Adrenal gland (tissue), 9 donors: ENCODE measurements at regions not wholly inside any gene's neighbourhood (a gene's known extent, or its start where the extent isn't known, plus 50 kb on each side); places are given as distances from the start of the nearest gene placed in this dataset.

Experiments
- DNase-seq, 7 donors: peaks; one replicate each; pipeline ENCODE4 v3.0.0-alpha.2; 2019 to 2020
- H3K27ac ChIP-seq, 5 donors: fragments of 200-600 bp; sonication (generic) in 4 of 5; 1 replicate in 3 of 5; 2 replicates in 2 of 5; pipeline versions ENCODE4 v1.5.1 to v1.8.0; 2016 to 2020; ENCODE audit warnings: mild to moderate bottlenecking in 1 of 5
- H3K27me3 ChIP-seq: fragments of 200-600 bp; 2 replicates; pipeline ENCODE4 v1.8.0; 2021
- H3K36me3 ChIP-seq, 2 donors: fragments of 200-600 bp; replicated peaks in 1 of 2; 1 replicate in 1 of 2; 2 replicates in 1 of 2; pipeline versions ENCODE4 v1.5.1 to v1.8.0; 2018 to 2022
- H3K4me1 ChIP-seq, 2 donors: fragments of 200-600 bp; replicated peaks in 1 of 2; 1 replicate in 1 of 2; 2 replicates in 1 of 2; pipeline versions ENCODE4 v1.5.1 to v1.8.0; 2018 to 2021
- H3K4me3 ChIP-seq, 4 donors: fragments of 200-600 bp; sonication (generic) in 3 of 4; one replicate each; pipeline ENCODE4 v1.5.1; 2016 to 2018
- H3K9me3 ChIP-seq, 3 donors: fragments of 200-600 bp; sonication (generic) in 1 of 3; replicated peaks in 1 of 3; 1 replicate in 2 of 3; 2 replicates in 1 of 3; pipeline versions ENCODE4 v1.5.1 to v1.8.0; 2016 to 2021
- CTCF ChIP-seq, 6 experiments: fragments of 450-650 bp in 4 of 6; fragments of 200-600 bp in 2 of 6; sonication (generic) in 1 of 6; IDR thresholded peaks; 1 replicate in 5 of 6; 2 replicates in 1 of 6; pipeline versions ENCODE4 v1.5.1 to v1.8.0; 2016 to 2021; ENCODE audit warnings: antibody characterized with exemption in 6 of 6, mild to moderate bottlenecking in 2 of 6, moderate library complexity in 1 of 6
- POLR2A ChIP-seq, 2 donors: fragments of 450-650 bp; IDR thresholded peaks; one replicate each; pipeline ENCODE4 v1.6.1; 2017; ENCODE audit warnings: antibody characterized with exemption in 2 of 2, mild to moderate bottlenecking in 2 of 2, moderate library complexity in 1 of 2
- WGBS, 4 donors: extraction: QIAGEN DNeasy Blood & Tissue Kit in 2 of 4; methylation state at CpG; one replicate each; pipeline versions ENCODE4 v1.1.5 to v1.1.7; 2013 to 2017; 5-methylcytosine and 5-hydroxymethylcytosine counted together
- intact Hi-C, 2 donors: fragments of 100-400 bp; cut with DNase I; formaldehyde crosslinking; loops; one replicate each; pipeline versions ENCODE4 v1.14.1 to v1.15.0; 2022 to 2023
- donor health status: healthy with polysubstance abuse.
- donor health status: Bipolar disorder and iron deficiency.
- donor health status: DM: yes; HTN: yes; CAD: no.
- donor health status: DM: no; HTN: no; CAD: no.
- donor health status: DM: no; HTN: no; CAD: no.

- Histone ChIP-seq H3K9me3 (no peaks in the 10 kb centered on the region), H3K4me3 (no peak overlapping the region), H3K36me3 (no peaks in the 10 kb centered on the region), H3K4me1 (no peaks in the 10 kb centered on the region), H3K27ac (no peak overlapping the region), H3K27me3 (no peaks in the 10 kb centered on the region)
- no peak for TF ChIP-seq CTCF (IDR thresholded peaks at IDR 0.05)
- TF ChIP-seq POLR2A (IDR thresholded peaks at IDR 0.05), result no peak
- intact Hi-C loops, result no loop called here
- WGBS, 4 donors, result 69 to 82% (median 76%) methylated on average over 5 of the region's 5 CpGs
- DNase-seq, result no peak
Measured at GRCh38 chr5:100423330-100423729, 111.8 kb upstream of the FAM174A start.

DNA sequence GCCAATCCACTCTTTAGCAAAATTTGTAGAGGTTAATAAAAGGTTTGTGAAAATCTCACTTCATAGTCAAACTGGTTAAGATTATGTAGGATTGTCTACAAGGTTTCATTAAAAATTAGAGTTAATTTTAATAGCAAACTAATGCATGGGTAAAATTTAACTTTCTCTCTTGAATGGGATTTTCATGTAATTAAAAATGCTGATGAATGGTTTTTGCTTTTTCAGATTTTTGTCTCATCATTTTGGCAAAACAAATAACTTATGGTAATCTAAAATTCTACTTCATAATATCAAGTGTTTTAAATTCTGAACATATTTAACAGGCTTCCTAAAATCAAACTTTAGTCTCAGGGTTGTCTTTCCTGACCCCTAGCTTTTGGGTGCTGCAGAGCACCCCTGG, 113.8 kb upstream of the FAM174A start:
- no peak for DNase-seq
- TF ChIP-seq CTCF (IDR thresholded peaks at IDR 0.05), result no peak
- no peak for TF ChIP-seq POLR2A (IDR thresholded peaks at IDR 0.05)
- Histone ChIP-seq H3K4me3 (no peak overlapping the region), H3K27me3 (no peaks in the 10 kb centered on the region), H3K9me3 (no peaks in the 10 kb centered on the region), H3K4me1 (no peaks in the 10 kb centered on the region), H3K36me3 (no peaks in the 10 kb centered on the region), H3K27ac (no peak overlapping the region)
- intact Hi-C loops, result no loop called here

GRCh38 chr5:100418231-100418630, 116.9 kb upstream of the FAM174A start:
- intact Hi-C loops, result no loop called here
- no peak for TF ChIP-seq CTCF (IDR thresholded peaks at IDR 0.05)
- H3K9me3 ChIP-seq, result no peaks in the 10 kb centered on the region
- H3K27ac ChIP-seq, result no peak overlapping the region
- H3K4me1 ChIP-seq, result no peaks in the 10 kb centered on the region
- no peak for DNase-seq
- no peaks in the 10 kb centered on the region for H3K36me3 ChIP-seq
- H3K4me3 ChIP-seq, result no peak overlapping the region
- no peaks in the 10 kb centered on the region for H3K27me3 ChIP-seq
- WGBS, 4 donors, result 62 to 76% (median 68%) methylated on average over 1 of the region's 1 CpG

DNA sequence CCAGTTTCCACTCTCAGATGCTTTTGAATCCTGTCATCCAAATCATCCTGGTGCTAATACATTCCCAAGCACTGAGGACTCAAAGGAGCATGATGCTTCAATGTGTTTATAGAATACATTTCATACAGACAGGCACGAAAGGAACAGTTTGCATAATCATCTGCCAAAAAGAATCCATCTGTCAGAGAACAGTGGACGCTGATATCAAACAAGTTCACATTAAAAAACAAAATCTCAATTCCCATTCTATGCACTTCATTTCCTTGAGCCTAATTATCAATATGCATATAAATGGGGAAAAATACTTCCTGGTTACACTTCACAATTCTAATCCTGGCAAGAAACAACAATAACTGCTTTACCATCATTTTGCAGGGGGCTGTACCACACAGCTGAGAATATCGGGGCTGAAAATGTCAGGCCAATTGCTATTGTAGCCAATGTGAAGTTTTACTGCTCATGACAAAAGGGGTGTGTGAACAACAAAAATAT, 125.5 kb upstream of the FAM174A start:
- H3K27me3 ChIP-seq, result no peaks in the 10 kb centered on the region
- 48 to 65% (median 60%) methylated on average over 3 of the region's 3 CpGs for WGBS, 4 donors
- no peak overlapping the region for H3K27ac ChIP-seq
- H3K4me3 ChIP-seq, result no peak overlapping the region
- intact Hi-C loops, result no loop called here
- H3K9me3 ChIP-seq, result no peaks in the 10 kb centered on the region
- TF ChIP-seq CTCF (IDR thresholded peaks at IDR 0.05) (no peak), POLR2A (IDR thresholded peaks at IDR 0.05) (no peak)
- DNase-seq, result no peak
- H3K36me3 ChIP-seq, result no peaks in the 10 kb centered on the region
- no peaks in the 10 kb centered on the region for H3K4me1 ChIP-seq
